HG03575 (cell line): ENCODE measurements at regions not wholly inside any gene's neighbourhood (a gene's known extent, or its start where the extent isn't known, plus 50 kb on each side); places are given as distances from the start of the nearest gene placed in this dataset.
"Not testable (repeated sequence)": the region's sequence is repeated elsewhere in the genome, so short reads cannot be mapped to it uniquely, and the experiment has no call there.

Experiments
- ATAC-seq: cut with Tn5 transposase; IDR thresholded peaks from one replicate; pipeline ENCODE4 v1.9.1; 2021; ENCODE audit not compliant: unreplicated experiment, insufficient number of reproducible peaks, low FRiP score; ENCODE audit errors: extremely low read depth

DNA sequence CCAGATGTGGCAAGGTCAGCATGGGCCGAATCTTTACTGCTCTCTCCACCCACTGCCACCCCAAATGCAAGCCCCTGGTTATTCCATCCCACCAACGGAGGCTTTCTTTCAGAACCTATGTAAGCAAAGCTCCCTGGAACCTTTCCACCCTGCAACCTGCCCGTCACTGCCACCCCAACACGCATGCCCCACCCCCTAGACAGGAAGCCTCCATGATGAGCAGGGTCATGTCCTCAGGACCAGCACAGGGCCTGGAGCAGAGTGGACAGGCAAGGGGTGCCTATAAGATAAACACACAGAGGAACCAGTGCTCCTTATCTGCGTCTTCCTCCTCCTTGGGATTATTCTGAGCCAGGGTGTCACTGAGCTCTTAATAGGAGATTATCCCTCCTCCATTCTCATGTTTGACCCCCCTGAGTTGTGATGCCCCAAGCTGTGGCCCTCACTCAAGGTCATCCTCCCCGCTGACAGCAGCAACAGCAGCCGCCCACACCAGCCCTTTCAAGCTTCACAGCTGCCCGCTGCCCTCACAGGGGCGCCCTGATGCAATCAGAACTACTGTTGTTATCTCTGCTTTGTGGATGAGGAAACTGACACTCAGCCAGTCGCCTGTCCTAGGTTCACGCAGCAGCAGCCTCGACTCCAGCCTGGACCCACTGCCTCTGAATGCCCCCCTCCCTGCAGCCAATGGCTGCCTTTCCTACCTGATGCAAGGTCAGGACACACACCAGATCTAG is 647.3 kb downstream of the TBC1D22A start:
- ATAC-seq, result no peak

GRCh38 chr22:47408409-47408808 is 646.0 kb downstream of the TBC1D22A start:
- ATAC-seq, result no peak

- ATAC-seq, result no peak
Observed at GRCh38 chr22:47407461-47408025, 645.1 kb downstream of the TBC1D22A start.

- ATAC-seq, result no peak
Observed at GRCh38 chr22:47406896-47407295, 644.4 kb downstream of the TBC1D22A start.

DNA sequence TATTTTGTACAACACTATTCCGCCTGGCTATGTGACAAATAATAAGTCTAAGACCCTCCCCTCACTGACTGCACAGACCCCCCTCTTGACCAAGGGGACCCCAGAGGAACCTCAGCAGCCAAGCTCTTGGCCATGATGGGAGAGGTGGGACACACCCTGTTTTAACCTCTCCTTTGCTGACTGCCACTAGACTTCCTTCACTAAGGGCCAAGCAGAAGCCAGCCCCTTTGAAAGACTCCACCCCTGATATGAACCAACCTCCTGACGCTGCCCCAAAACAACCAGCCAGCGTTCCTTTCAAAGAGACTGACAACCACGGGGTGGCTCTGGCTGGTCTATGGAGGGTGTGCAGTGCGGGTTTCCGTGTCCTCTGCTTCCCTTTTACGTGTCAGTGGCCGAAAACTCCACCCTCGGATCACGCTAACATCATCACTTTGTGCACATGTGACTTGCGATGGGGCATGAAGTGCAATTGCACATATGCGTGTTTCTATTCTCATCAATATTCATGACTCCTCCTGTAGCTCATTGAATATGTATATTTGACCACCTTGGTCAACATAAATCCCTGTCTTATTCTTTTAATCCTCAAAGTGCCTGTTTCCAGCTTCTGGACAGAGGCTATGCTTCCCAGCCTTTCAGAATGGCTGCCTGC is 643.9 kb downstream of the TBC1D22A start:
- no peak for ATAC-seq

GRCh38 chr22:47405222-47405621 is 642.8 kb downstream of the TBC1D22A start:
- ATAC-seq, result not testable (repeated sequence)

- no peak for ATAC-seq
Observed at GRCh38 chr22:47402876-47403525, 640.6 kb downstream of the TBC1D22A start.

GRCh38 chr22:47401976-47402770 is 639.7 kb downstream of the TBC1D22A start:
- no peak for ATAC-seq

GRCh38 chr22:47401592-47401898 is 639.1 kb downstream of the TBC1D22A start:
- ATAC-seq, result no peak

GRCh38 chr22:47400701-47401591 is 638.5 kb downstream of the TBC1D22A start:
- ATAC-seq, result no peak

DNA sequence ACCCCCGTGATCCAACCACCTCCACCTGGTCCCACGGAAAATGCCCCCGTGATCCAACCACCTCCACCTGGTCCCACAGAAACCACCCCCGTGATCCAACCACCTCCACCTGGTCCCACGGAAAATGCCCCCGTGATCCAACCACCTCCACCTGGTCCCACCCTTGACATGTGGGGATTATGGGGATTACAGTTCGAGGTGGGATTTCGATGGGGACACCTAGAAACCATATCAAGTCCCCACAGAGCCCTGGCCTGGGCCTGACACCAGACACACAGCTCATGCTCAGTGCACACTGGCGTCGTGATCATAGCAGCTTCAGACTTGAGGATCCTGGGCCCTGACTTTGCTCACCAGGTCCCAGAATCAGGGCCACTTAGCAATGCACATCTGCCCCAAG is 637.7 kb downstream of the TBC1D22A start:
- not testable (repeated sequence) for ATAC-seq

GRCh38 chr22:47398921-47399790 is 636.7 kb downstream of the TBC1D22A start:
- ATAC-seq, result no peak

- ATAC-seq, result no peak
Observed at GRCh38 chr22:47398491-47398890, 636.0 kb downstream of the TBC1D22A start.

DNA sequence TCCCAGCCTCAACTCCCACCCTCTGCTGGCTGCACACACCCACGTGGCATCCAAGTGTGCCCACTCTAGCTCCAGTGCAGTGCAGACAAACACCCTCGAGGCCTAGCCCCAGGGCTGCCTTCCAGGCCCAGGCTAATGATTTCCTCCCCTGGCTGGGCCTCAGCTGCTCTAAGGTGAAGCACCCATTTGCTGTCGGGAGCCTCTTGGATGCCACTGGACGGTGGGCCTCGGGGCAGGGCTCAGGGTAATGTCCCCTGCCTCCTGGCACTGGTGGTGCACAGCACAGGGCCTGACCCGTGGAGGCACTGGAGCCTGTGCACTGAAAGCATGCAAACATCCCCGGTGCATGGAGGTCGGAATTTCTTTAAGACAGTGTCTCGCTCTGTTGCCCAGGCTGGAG is 635.2 kb downstream of the TBC1D22A start:
- no peak for ATAC-seq

DNA sequence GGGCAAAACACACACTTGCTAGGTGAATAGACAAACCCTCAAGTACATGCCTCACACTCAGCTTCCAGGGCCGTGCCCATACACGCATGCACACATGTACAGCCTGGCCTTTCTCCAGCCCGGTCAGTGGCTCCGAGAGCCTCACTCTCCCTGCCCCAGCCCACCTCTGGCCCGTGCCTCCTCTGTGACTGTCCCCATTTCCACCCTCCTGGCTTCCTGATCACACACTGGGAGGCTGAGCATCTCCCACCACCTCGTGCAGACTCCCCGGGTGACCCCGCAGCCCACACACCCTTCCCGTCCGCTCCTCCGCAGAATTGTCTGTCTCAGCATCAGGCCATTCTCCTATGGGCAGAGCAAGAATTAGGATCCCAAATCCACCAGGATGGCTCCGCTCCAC is 634.1 kb downstream of the TBC1D22A start:
- no peak for ATAC-seq

DNA sequence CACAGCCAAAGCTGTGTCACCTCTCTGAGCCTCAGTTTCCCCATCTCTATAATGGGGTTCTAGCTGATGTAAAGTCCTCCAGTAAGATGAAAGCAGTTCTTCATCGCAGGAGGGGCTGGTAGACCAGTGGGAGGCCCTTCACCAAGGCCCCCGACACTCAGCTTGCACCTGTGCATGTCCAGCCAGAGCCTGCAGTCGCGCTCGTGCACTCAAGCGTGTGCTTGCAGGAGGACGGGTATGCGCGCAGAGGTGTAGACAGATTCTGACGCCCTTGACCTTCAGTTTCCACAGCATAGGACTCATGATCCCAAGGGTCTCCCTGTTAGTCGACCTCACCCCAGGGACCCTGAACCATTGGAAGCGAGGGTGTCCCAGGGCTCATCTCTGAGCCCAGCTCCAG is 633.7 kb downstream of the TBC1D22A start:
- no peak for ATAC-seq

DNA sequence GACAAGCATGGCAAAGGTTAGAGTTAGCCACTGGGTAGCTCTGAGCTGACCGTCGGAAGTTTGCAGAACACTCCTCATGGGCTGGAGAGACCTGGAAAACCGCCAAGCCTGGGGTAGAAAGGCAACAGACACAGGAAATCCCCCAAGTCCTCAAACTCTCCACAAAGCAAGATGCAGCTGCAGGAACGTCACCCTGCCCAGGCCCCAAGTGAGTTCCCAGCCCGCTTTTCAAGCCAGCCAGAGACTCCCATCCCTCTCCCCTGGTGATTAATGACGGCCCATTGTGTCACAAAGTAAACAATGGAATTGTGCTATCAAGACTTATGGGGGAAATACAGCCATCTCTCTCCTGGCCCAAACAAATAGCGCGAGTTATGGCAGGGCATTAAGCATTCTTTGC is 633.0 kb downstream of the TBC1D22A start:
- no peak for ATAC-seq
